Choroid plexus epithelial cell (primary cell): ENCODE measurements at regions not wholly inside any gene's neighbourhood (a gene's known extent, or its start where the extent isn't known, plus 50 kb on each side); places are given as distances from the start of the nearest gene placed in this dataset.

ENCODE experiments used
- DNase-seq: peaks from one replicate; pipeline ENCODE4 v3.0.0-alpha.2; 2010; ENCODE audit warnings: low read depth
- H3K4me3 ChIP-seq: 2 replicates; pipeline ENCODE4 v1.5.1; 2011; ENCODE audit warnings: low read depth, mild to moderate bottlenecking, control low read depth, low read length, moderate library complexity
- TF ChIP-seq, protein P1 (sequence below): conservative IDR thresholded peaks from 2 replicates; pipeline ENCODE4 v1.5.1; 2011; ENCODE audit warnings: low read depth, mild to moderate bottlenecking, control low read depth, inconsistent platforms, low read length, moderate library complexity

DNA sequence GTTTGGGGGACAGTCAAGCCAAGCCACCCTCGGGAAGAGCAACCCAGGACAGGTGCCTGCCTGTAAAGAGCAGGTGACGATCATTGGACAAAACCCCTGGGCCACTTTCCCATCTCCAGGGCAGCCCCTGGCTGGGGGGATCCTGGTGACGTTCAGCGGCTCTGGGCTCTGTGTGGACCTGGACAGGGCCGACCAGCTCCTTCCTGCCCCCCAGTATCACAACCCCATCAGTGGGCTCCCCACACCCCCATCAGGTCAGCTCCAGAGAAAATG, 57.3 kb upstream of the ASAP2 start:
- H3K4me3 ChIP-seq, result no peak overlapping the region
- TF ChIP-seq, protein P1, sequence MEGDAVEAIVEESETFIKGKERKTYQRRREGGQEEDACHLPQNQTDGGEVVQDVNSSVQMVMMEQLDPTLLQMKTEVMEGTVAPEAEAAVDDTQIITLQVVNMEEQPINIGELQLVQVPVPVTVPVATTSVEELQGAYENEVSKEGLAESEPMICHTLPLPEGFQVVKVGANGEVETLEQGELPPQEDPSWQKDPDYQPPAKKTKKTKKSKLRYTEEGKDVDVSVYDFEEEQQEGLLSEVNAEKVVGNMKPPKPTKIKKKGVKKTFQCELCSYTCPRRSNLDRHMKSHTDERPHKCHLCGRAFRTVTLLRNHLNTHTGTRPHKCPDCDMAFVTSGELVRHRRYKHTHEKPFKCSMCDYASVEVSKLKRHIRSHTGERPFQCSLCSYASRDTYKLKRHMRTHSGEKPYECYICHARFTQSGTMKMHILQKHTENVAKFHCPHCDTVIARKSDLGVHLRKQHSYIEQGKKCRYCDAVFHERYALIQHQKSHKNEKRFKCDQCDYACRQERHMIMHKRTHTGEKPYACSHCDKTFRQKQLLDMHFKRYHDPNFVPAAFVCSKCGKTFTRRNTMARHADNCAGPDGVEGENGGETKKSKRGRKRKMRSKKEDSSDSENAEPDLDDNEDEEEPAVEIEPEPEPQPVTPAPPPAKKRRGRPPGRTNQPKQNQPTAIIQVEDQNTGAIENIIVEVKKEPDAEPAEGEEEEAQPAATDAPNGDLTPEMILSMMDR, result no peak
- DNase-seq, result no peak

DNA sequence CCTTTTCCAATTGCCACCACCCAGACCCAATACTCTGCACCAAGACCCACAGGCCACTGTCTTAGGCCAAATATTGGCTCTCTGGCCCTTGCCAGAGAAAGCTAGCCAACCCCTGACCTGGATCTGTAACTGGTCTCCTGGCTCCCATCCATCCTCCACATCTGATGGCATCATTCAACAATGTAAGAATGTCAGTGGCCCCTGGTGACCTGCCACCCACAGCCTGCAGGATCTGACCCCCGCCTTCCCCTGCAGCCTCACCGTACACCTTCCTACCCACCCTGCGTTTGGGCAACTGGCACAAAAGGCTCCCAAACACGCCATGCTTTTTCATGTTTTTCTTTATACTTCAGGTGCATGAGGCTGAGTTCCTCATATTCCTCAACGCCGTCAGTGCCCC, 60.0 kb upstream of the ASAP2 start:
- no peak overlapping the region for H3K4me3 ChIP-seq
- no peak for DNase-seq
- TF ChIP-seq, protein P1, result no peak

DNA sequence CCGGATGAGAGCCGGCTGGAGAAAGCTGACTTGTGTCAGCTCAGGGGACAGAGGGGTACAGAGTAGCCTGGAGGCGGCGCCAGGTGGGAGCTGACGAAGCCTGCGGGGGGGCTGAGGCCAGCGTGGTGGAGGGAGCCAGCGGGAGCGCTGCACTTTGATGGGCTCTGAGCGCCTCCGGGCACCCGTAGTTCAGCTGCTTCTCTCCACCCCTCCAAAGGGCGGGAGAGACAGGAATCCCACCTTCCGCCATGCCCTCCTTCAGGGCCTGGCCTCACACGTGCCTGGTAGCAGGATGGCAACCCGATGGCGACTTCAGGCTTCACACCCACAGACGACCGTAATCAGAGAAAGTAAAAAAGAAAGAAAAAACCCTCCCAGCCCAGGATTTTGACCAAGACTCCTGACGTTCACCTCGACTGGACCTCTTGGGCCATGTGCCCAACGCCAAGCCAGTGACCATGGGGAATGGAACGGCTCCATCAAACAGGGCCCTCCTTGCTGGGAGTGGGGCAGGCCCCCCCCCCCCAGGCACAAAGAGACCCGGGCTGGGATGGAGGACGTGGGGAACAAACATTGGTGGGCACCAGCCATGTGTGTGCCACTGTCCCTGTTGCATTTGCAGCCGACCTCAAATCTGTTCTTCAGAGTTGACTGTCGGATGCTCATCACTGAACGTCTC, 60.7 kb upstream of the ASAP2 start:
- no peak overlapping the region for H3K4me3 ChIP-seq
- TF ChIP-seq, protein P1, result no peak
- DNase-seq, result no peak

DNA sequence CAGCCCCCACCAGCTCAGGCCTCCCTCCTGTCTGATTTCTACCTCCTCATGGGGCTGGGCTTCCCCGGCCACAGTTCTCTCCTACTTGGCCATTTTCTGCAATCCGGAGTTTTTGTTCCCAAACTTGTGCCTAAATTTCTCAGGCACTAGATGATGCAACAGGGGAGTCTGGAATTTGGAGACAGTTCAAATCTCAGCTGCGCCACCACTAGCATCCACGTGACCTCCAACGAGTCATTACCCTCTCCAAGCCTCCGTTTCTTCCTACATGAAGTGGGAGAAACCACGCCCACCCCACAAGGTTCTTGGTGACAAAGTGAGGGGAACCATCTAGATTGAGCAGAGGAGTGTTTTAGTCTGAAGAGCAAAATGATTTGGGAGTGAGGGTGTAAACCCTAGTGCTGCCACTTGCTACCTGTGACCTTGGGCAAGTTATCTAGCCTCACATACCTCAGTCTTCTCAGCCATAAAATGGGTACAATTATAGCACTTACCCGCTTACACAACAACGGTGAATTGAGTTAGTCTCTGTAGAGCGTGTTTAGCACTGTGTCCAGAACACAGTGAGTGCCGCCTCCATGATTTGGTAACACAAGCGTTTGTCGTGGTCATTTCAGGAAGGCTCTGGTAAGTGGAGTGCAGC, 61.4 kb upstream of the ASAP2 start:
- TF ChIP-seq, protein P1, result no peak
- H3K4me3 ChIP-seq, result no peak overlapping the region
- peak; percentile 47 for DNase-seq

DNA sequence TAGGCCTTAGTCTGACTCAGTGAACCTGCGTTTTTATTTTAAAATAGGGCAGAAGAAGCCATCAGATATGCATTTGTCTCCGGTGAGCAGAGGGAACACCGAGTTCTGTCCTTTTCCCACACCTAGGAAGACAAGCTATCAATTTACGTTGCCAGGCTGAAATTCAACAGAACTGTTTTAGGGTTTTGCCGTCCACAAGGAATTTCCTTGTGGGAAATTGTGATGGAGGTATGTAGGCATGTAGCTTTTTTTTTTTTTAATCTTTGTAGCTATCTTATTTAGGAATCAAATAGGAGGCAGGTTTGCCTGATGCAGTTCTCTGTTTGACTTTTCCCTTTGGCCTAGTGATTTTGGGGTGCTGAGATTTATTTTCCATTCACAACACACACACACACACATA, 62.0 kb upstream of the ASAP2 start:
- TF ChIP-seq, protein P1, result no peak
- H3K4me3 ChIP-seq, result no peak overlapping the region
- no peak for DNase-seq

DNA sequence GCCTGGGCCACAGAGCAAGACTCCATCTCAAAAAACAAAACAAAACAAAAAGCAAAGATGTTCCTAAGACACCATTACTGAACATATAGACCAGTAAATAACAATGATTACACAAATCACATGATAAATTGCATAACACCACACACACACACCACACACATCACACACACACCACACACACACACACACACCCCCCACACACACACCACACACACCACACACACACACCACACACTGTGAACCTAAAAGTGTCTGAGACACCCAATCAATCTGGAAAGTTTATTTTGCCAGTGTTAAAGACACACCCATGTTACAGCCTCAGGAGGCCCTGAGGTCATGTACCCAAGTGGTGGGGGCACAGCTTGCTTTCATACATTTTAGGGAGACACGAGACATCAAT, 62.6 kb upstream of the ASAP2 start:
- DNase-seq, result no peak
- H3K4me3 ChIP-seq, result no peak overlapping the region
- TF ChIP-seq, protein P1, result no peak

DNA sequence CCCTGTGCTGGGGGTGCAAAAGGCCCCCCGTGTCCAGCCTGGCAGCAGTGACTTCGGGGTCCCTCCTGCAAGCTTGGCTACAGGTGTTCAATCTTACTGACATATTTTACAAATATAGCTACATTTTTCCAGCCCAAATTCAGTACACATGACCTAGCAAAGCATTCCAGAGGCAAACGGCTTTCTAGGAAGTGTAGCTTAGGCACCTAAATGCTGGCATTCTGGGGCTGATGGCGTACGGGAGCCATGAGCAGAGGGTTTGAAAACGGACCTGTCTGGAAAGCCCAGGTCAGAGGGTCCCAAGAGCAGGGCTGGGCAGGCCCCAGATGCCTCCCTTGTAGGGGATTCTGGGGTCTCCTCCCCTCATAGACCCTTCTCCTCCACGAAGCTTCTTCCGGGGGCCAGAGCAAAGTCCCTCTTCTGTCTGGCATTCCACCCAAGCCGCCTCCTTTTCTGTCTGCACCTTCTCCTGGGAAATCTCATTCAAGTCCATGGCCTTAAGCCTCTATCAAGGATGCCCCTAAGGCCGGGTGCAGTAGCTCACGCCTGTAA, 63.3 kb upstream of the ASAP2 start:
- DNase-seq, result no peak
- H3K4me3 ChIP-seq, result peak overlapping the region; percentile 33
- TF ChIP-seq, protein P1, result no peak
